Adrenal gland (tissue), 5 donors: ENCODE measurements at regions not wholly inside any gene's neighbourhood (a gene's known extent, or its start where the extent isn't known, plus 50 kb on each side); places are given as distances from the start of the nearest gene placed in this dataset.

Experiments
- CTCF ChIP-seq, 6 experiments: fragments of 450-650 bp in 4 of 6; fragments of 200-600 bp in 2 of 6; sonication (generic) in 1 of 6; IDR thresholded peaks; 1 replicate in 5 of 6; 2 replicates in 1 of 6; pipeline versions ENCODE4 v1.5.1 to v1.8.0; 2016 to 2021; ENCODE audit warnings: antibody characterized with exemption in 6 of 6, mild to moderate bottlenecking in 2 of 6, moderate library complexity in 1 of 6
- POLR2A ChIP-seq, 2 donors: fragments of 450-650 bp; IDR thresholded peaks; one replicate each; pipeline ENCODE4 v1.6.1; 2017; ENCODE audit warnings: antibody characterized with exemption in 2 of 2, mild to moderate bottlenecking in 2 of 2, moderate library complexity in 1 of 2
- donor health status: DM: no; HTN: no; CAD: no.

- TF ChIP-seq CTCF (IDR thresholded peaks at IDR 0.05), result no peak
- TF ChIP-seq POLR2A (IDR thresholded peaks at IDR 0.05), result no peak
Observed at GRCh38 chr6:120279466-120280167, 930.1 kb upstream of the MAN1A1 start.
